H1 (cell line): ENCODE measurements at regions not wholly inside any gene's neighbourhood (a gene's known extent, or its start where the extent isn't known, plus 50 kb on each side); places are given as distances from the start of the nearest gene placed in this dataset.

Experiments
- CHD7 ChIP-seq: fragments of 300-600 bp; sonication (generic); IDR thresholded peaks from 2 replicates; pipeline ENCODE4 v1.7.1; 2012; ENCODE audit warnings: low read length, moderate library complexity, mild to moderate bottlenecking, inconsistent platforms; ENCODE audit not compliant: insufficient replicate concordance
- CREB1 ChIP-seq: IDR thresholded peaks from 2 replicates; pipeline ENCODE4 v1.6.1; 2012; ENCODE audit warnings: inconsistent platforms
- HDAC2 ChIP-seq, 2 experiments: fragments of 300-600 bp in 1 of 2; sonication (generic) in 1 of 2; IDR thresholded peaks; 2 replicates each; pipeline ENCODE4 v1.6.1; 2011 to 2012; ENCODE audit warnings: low read depth in 2 of 2, low read length in 2 of 2, mild to moderate bottlenecking in 2 of 2, moderate library complexity in 2 of 2, borderline replicate concordance in 1 of 2, inconsistent platforms in 1 of 2
- KDM4A ChIP-seq: IDR thresholded peaks from one replicate; pipeline ENCODE4 v1.7.1; 2012; ENCODE audit warnings: low read depth, mild to moderate bottlenecking, moderate library complexity, low read length, inconsistent platforms; ENCODE audit not compliant: severe bottlenecking
- SP1 ChIP-seq: IDR thresholded peaks from 2 replicates; pipeline ENCODE4 v1.6.1; 2011; ENCODE audit warnings: low read depth, low read length
- SRF ChIP-seq: IDR thresholded peaks from 2 replicates; pipeline ENCODE4 v1.6.1; 2011; ENCODE audit warnings: mild to moderate bottlenecking, low read depth, low read length, moderate library complexity
- TBP ChIP-seq: IDR thresholded peaks from 2 replicates; pipeline ENCODE4 v1.6.1; 2011; ENCODE audit warnings: low read depth, low read length, improper control_type of control experiment

GRCh38 chr3:86149054-86149453, 841.9 kb downstream of the VGLL3 start (continued):
- no peak for TF ChIP-seq CHD7
- TF ChIP-seq SRF = no peak
- no peak for TF ChIP-seq TBP
- TF ChIP-seq HDAC2 (IDR thresholded peaks at IDR 0.05; ENCODE audit: borderline replicate concordance in 1 of 2, low read depth in 2 of 2, low read length in 2 of 2) = no peak
- no peak for TF ChIP-seq KDM4A
- TF ChIP-seq SP1 = no peak
- no peak for TF ChIP-seq CREB1
